ENCODE measurements at regions not wholly inside any gene's neighbourhood (a gene's known extent, or its start where the extent isn't known, plus 50 kb on each side); places are given as distances from the start of the nearest gene placed in this dataset.

GRCh38 chr1:82454431-82454830, 653.7 kb downstream of the ADGRL2 start:
- no peak for TF ChIP-seq CTCF (IDR thresholded peaks at IDR 0.05)
- no peak for TF ChIP-seq EZH2 (IDR thresholded peaks at IDR 0.05)
- TF ChIP-seq EZH2phosphoT487 (IDR thresholded peaks at IDR 0.05), result no peak
